GM21825 (cell line): ENCODE measurements at regions not wholly inside any gene's neighbourhood (a gene's known extent, or its start where the extent isn't known, plus 50 kb on each side); places are given as distances from the start of the nearest gene placed in this dataset.
A peak's percentile ranks its signal among the peaks of the same experiment; 100 is the strongest.
"Not testable (repeated sequence)": the region's sequence is repeated elsewhere in the genome, so short reads cannot be mapped to it uniquely, and the experiment has no call there.

Experiments used
- ATAC-seq: cut with Tn5 transposase; IDR thresholded peaks from one replicate; pipeline ENCODE4 v1.9.1; 2021; ENCODE audit warnings: mild to moderate bottlenecking, moderate library complexity; ENCODE audit not compliant: unreplicated experiment

- no peak for ATAC-seq
Measured at GRCh38 chr11:10973416-10973815, 115.6 kb upstream of the ZBED5 start.

GRCh38 chr11:10970926-10971325 lies 113.1 kb upstream of the ZBED5 start:
- ATAC-seq, result no peak

GRCh38 chr11:10969387-10969786 lies 111.5 kb upstream of the ZBED5 start:
- no peak for ATAC-seq

GRCh38 chr11:10956884-10957283 lies 99.0 kb upstream of the ZBED5 start:
- ATAC-seq, result not testable (repeated sequence)

- no peak for ATAC-seq
Measured at GRCh38 chr11:10955616-10956015, 97.8 kb upstream of the ZBED5 start.

GRCh38 chr11:10954184-10954583 lies 96.3 kb upstream of the ZBED5 start:
- ATAC-seq, result no peak

GRCh38 chr11:10952872-10953271 lies 95.0 kb upstream of the ZBED5 start:
- no peak for ATAC-seq

- not testable (repeated sequence) for ATAC-seq
Measured at GRCh38 chr11:10947935-10948334, 90.1 kb upstream of the ZBED5 start.

GRCh38 chr11:10946072-10946471 lies 88.2 kb upstream of the ZBED5 start:
- no peak for ATAC-seq

- no peak for ATAC-seq
Measured at GRCh38 chr11:10945196-10945595, 87.3 kb upstream of the ZBED5 start.

GRCh38 chr11:10943968-10944367 lies 86.1 kb upstream of the ZBED5 start:
- no peak for ATAC-seq

- no peak for ATAC-seq
Measured at GRCh38 chr11:10942620-10943019, 84.8 kb upstream of the ZBED5 start.

GRCh38 chr11:10941871-10942270 lies 84.0 kb upstream of the ZBED5 start:
- no peak for ATAC-seq

- ATAC-seq, result no peak
Measured at GRCh38 chr11:10941414-10941813, 83.6 kb upstream of the ZBED5 start.

GRCh38 chr11:10938650-10939387 lies 81.0 kb upstream of the ZBED5 start:
- no peak for ATAC-seq

GRCh38 chr11:10938231-10938630 lies 80.4 kb upstream of the ZBED5 start:
- no peak for ATAC-seq

- no peak for ATAC-seq
Measured at GRCh38 chr11:10937385-10937771, 79.5 kb upstream of the ZBED5 start.

- no peak for ATAC-seq
Measured at GRCh38 chr11:10936626-10937384, 79.0 kb upstream of the ZBED5 start.

- ATAC-seq, result no peak
Measured at GRCh38 chr11:10935015-10935559, 77.2 kb upstream of the ZBED5 start.

- ATAC-seq, result no peak
Measured at GRCh38 chr11:10934293-10934860, 76.5 kb upstream of the ZBED5 start.

GRCh38 chr11:10933455-10934292 lies 75.8 kb upstream of the ZBED5 start:
- peak; percentile 88 for ATAC-seq
